ENCODE measurements at regions not wholly inside any gene's neighbourhood (a gene's known extent, or its start where the extent isn't known, plus 50 kb on each side); places are given as distances from the start of the nearest gene placed in this dataset.

DNA sequence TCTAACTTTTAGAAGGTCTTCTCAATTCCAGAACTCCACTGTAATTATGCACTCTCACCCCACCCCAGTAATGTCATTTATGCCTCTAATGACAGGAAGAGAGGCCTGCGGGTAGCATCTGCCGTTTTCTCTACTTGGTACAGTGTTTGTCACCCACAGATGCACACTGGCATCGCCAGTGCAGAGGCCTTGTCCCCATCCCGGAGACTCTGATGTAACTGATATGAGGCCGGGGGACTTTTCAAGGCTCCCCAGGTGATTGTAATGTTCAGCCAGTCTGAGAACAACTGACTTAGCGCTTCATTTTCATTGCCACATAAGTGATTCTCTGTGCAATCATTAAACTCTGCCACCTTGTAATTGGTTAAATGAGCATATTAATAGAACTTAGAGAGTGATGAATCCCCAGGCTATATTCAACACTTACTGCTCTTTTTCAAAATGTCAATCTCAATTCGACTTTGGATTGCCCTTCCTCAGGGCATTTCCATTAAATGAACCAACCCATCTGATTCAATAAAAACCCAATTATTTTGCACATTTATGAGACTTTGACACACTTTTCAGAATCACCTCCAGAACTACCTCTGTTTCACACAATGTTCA lies 113.2 kb downstream of the HERPUD2 start:
- DNase-seq (ENCODE audit: low spot score) = no peak
- intact Hi-C loops (cut with DNase I) = no loop called here

DNA sequence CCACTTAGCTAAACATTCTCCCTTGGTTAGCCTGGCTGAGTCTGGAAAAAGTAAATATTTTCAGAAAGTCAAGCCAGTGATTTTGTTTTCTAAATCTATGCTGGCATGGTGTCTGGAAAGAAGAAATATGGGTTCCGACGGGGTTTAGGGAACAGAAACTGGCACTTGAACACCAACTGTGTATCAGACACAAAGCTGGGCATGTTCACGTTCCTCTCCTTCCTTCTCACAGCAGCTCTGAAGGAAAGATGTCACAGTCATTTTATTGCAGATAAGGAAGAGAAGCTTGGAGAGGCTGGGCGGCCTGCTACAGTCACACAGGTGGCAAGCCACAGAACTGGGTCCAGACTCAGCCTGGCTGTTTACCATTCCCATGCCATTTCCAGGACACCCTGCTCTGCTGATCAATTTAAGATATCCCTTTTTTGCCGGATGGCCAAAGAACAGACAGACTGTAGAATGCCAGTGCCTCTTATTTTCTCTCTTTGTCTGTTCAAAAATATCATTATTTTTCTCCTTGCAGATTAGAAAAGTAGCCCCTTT lies 118.8 kb downstream of the HERPUD2 start:
- intact Hi-C loops (cut with DNase I) = no loop called here
- no peak for DNase-seq (ENCODE audit: low spot score)

DNA sequence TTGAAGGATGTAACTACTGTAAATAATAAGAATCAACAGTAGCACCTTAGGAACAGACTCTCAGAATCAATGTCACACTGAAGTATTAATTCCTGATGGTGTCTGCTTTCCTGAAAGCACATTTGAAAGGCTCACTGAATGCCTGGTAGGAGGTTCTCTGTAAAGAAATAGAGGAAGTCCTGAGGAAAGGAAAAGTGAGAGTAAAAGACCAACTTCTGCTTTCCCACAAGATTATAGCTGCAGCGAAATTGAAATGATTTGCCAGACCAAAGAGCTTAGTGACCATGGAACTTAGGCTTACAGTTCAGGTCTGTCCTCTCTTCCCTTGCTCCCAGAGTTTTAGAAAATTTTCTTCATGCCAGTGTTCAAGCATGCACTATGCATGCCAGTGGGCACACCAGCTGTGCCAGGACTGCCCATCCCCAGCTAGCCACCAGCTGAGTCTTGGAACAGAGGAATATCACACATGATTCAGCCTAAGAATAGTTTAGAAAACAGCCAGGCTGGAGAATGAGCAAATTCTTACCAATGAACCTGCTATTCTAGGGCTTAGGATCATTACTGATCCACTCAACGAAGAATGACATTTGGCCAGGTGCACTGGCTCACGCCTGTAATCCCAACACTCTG lies 123.2 kb downstream of the HERPUD2 start:
- intact Hi-C loops (cut with DNase I) = no loop called here
- no peak for DNase-seq (ENCODE audit: low spot score)

DNA sequence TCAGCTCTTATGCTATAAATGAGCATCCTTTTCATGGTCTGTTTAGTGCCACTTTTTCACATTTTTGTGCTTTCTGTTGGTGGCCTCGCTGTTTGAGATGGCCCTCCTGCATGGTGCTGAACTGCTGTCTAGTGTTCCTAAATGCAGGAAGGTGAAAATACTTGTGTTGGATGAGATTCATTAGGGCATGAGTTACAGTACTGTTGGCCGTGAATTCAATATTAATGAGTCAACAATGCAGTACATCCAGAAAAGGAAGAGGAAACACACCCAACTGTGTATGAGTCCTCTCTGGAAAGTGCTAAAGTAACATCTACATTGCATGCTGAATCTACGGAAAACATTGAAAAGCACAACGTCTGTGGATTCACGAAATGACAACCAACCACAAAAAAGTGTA lies 124.0 kb downstream of the HERPUD2 start:
- intact Hi-C loops (cut with DNase I) = no loop called here

DNA sequence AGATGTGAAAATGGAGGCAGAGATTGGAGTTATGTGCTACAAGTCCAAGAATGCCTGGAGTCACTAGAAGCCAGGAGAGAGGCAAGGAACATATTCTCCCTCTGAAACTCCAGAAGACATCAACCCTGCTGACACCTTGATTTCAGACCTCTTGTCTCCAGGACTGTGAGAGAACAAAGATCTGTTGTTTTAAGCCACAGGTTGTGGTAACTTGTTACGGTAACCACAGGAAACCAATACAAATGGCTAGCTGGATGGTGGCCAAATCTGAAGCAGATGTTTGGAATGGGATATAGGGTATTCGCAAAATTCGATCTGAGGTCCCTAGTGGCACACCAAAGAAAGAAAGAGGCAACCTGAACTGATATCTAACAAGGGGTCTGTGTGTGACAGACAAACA lies 129.0 kb downstream of the HERPUD2 start:
- intact Hi-C loops (cut with DNase I) = no loop called here

More for the DNA sequence above, 124.0 kb downstream of the HERPUD2 start:
- DNase-seq (ENCODE audit: low spot score) = no peak

DNA sequence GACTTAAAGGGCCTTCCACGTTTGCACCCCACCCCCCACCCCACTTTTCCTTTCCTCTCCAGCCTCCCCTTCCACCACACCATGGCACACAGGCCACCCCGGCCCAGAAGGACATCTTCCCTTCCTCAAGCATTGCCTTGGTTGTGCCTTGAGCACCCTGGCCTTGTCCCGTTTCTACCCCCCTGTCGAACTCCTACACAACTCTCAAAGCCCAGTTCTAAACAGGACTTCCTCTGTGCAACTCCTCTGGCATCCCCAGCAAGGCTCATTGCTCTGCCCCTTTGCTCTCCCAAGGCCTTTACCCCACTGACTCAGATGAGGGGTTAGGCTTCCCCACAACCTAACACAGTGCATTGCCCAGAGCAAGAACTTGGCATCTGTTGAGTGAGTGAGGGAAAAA lies 136.1 kb downstream of the HERPUD2 start:
- no peak for DNase-seq (ENCODE audit: low spot score)
- intact Hi-C loops (cut with DNase I) = no loop called here

More for the DNA sequence above, 129.0 kb downstream of the HERPUD2 start:
- DNase-seq (ENCODE audit: low spot score) = no peak

DNA sequence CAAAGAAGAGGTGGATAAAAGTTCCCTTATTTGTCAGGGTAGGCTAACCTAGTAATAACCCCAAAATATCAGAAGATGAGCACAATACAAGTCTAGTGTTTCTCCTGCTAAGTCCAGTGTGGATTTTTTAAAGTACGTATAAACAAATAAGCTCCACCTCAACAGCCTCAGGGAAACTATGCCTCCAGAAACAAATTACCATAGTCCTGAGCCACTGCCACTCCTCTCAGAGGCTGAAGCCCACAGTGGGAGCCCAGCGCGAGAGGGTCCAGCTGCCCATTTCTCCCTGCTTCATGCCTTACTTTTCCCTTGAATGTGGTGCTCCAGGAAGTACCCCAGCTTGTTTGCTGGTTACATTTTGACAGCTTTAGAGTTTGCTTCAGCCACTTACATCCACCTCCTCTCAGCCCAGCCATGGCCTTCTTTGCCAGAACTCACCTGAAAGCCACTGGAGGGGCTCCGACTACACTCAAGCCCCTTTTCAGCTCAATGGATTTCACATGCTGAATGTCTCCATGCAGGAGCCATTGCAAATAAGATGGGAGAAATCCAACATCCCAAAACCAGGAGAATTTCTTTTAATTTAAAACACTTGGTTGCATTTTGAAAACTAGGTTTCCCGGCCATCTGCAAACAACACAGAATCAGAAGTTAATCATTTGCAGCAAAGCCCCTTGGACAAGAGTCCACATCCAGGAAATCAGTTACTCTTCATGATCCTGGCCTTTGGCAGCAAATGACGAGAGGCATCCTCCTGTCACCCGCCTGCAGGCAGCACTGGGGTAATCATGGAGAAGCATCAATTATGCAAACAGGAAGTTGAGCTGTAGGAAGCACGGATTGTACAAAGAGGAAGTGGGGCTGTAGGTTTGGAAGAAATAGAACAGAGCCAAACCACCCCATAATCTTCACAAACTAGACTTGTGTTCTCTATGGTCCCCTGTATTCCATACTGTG lies 138.1 kb downstream of the HERPUD2 start:
- intact Hi-C loops (cut with DNase I) = no loop called here
- DNase-seq (ENCODE audit: low spot score) = no peak

DNA sequence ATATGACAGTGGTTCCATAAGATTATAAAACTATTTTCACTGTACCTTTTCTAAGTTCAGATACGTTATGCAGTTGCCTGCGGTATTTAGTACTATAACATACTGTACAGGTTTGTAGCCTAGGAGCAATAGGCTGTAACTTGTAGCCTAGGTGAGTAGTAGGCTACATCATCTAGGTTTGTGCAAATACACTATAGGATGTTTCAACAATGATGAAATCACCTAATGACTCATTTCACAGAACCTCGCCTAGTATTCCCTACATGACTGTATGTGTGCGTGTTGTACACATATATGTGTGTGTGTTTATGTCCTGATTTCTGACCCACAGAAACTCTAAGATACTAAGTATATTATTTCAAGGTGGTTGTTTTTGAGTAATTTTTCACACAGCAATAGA lies 139.0 kb downstream of the HERPUD2 start:
- intact Hi-C loops (cut with DNase I) = no loop called here
- no peak for DNase-seq (ENCODE audit: low spot score)

DNA sequence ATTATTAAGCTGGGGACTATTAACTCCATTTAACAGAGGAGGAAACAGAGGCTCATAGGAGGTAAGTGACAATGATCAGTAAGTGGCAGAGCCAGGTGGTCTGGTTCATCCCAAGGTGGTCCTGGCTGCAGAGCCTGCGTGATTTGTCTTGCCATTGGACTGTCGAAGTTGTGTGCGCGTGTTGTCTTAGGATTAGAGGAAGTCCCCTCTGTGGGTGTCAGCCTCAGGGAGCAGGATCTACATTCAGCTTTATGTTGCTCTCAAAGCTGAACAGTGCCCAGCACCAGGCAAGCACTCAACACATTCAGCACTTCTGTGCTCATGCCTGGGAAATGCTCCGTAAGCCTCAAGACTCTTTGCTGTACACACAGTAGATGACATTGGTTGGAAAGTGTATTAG lies 139.5 kb downstream of the HERPUD2 start:
- intact Hi-C loops (cut with DNase I) = no loop called here
- DNase-seq (ENCODE audit: low spot score) = no peak

DNA sequence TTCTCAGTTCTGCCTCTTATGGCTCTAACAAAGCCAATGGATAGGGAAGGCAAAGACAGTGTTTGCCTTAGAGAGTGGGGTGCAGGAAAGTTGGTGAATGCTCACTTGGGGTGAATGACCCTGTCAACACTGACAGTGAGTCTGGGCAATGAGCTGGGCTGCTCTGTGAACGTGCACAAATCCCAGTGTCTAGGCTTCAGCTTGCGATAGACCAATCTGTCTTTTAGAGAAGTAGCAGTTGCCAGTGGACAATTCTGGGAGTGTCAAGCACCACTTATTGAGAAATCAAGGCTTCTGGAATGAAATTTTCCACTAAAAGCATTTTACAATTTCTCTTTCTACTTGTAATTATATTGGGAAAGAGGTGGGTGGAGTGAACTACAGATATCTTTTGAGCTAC lies 141.4 kb downstream of the HERPUD2 start:
- intact Hi-C loops (cut with DNase I) = no loop called here
- no peak for DNase-seq (ENCODE audit: low spot score)

DNA sequence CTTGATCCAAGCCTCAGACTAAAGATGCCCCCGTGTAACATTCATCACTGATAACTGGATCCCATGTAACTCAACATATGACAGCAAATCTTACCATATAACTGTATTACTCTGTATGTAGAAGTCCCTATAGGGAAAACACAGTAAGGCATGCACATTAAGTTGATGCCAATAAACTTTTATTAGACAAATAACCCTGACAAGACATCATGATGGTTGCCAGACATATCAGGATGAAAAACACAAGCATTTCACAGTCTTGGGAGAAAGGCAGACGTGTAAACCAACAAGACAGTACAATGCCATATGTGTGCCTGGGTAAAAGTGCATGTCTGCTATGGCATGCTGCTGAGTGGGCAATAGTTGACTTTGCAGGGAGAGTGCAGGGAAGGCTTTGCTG lies 142.2 kb downstream of the HERPUD2 start:
- DNase-seq (ENCODE audit: low spot score) = no peak
- intact Hi-C loops (cut with DNase I) = no loop called here

DNA sequence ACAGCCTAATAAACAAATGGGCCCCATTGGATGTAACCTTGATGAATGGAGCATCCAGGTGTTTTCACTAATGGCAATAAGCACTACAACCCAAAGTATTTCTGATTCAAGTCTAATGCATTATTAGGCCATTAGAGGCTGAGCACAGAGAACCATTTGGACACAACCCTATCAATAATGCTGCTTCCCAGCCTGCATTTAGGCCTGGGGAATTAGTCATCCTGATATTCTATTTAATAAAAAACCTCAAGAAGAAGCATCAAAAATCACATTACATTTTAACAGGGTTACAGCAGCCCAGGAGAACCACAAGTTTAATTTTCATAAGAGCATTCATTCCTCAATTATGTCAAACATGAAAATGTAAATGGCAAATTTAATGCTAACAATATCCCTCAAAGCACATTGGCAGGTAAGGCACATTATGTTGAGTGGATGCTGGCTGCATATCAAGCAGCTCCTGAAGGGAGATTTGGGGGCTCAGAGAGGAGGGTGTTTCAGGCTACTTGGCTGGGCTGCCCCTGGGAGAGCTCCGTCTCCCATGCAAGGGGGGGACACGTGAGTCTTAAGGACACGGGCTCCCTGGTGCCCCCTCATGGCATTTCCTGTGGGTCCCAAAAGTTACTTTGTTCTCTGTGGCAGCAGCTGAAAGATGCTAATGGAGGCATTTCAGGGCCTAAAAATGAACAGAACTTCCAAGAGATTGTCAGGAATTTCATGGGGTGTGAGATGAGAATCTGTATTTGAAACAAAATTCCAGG lies 143.4 kb downstream of the HERPUD2 start:
- DNase-seq (ENCODE audit: low spot score) = no peak
- intact Hi-C loops (cut with DNase I) = no loop called here

DNA sequence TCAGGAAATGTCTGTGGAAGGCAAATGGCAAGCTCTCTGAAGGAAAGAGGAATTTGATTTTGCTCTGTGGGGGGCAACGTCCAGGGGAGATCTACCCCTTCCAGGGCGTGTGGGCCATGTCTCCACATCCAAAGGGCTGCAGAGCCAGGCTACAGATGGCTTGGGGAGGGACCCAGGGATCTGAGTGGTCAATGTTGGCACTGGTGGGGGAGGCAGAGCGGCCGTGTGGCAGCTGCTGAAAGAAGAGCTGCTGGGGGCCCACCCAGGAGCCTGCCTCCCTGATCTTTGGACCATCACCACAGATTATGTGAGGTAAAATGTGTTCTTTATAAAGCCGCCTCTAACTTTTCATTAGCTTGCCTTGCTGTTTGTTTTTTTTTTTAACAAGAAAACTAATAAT lies 144.1 kb downstream of the HERPUD2 start:
- DNase-seq (ENCODE audit: low spot score) = no peak
- intact Hi-C loops (cut with DNase I) = no loop called here

DNA sequence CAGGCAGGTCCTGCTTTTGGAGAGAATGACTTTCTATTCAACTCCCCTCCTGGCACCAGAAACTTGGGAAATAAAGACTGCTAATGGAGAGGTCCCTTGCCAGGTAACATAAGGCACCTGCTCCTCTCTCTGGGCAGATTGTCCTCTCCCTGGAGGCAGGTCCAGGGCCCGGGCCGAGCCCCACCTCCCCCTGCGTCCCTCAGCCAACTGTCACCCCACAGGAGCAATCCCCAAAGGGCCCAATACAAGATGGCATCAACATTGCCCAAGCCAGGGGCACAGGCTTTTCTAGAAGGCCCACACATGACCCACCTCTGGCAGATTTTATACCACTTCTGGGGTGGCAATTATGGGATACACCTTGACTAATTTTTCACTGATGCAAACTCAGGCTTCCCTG lies 145.2 kb downstream of the HERPUD2 start:
- DNase-seq (ENCODE audit: low spot score) = no peak
- intact Hi-C loops (cut with DNase I) = no loop called here

DNA sequence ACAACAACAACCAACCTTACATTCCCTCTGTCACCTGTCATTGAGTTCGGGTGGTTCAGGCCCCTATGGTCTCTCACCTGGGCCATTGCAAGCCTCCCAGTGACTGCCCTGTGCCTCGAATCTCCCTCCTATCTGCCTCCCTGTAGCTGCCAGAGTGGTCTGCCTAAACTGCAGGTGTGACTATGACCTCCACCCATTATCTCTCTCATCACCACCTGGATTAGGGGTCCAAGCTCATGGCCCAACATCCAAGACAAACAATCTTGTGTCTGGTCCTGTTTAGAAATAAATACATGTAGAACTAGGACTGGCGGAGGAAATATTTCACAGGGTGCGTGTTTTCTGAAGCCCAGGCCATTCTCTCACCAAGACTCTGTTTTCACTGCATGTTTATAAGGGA lies 146.6 kb downstream of the HERPUD2 start:
- DNase-seq (ENCODE audit: low spot score) = no peak
- intact Hi-C loops (cut with DNase I) = no loop called here

DNA sequence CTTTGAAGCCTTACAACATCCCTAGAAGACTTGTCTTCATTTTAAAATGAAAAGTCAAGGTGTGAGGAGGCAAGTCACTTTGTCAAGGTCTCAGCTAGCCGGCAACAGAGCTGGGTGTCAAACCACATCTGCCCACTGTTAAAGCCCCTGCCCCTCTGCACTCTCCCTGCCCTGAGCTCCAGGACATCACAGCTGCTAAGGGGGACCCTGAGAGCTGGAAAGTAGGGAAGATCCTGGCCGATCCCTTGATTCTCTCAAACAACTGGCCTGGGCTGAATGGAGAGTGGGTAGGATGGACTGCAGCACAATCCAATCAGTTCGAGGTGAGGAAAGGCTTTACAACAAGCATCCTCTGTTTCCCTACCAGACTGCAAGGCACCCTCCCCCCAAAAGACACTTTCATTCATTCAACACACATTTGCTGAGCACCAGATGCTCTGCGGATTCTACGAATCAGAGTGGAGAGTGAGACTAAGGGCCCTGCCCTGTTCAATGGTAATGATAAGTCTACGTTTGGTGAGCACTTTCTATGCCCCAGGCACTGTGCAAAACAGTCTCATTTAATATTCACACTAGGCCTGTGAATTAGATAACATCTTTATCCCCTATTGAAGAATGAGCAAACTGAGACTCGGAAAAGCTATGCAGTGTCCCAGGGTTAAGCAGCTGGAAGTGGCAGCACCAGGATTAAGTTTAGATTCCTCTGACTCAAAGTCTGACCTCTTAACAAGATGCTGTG lies 148.1 kb downstream of the HERPUD2 start:
- DNase-seq (ENCODE audit: low spot score) = no peak
- intact Hi-C loops (cut with DNase I) = no loop called here

DNA sequence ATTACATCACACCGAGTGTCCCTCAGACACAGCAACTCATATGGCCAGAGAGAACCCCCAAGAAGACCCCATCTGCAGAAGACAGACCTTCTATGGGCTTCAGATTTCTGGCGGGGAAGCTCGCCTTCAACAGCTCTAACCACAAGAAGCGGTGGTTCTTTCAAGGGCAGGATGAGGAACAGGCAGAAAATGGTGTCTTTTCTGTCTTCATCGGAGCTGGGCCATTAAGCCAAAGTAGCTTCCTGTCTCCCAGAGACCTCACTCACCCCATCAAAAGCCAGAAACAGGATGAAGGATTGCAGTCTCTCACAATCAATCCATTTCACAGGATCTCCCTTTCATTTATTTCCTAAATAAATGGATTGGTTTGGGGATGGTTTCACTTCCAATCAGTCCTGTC lies 149.1 kb downstream of the HERPUD2 start:
- no peak for DNase-seq (ENCODE audit: low spot score)
- intact Hi-C loops (cut with DNase I) = no loop called here

DNA sequence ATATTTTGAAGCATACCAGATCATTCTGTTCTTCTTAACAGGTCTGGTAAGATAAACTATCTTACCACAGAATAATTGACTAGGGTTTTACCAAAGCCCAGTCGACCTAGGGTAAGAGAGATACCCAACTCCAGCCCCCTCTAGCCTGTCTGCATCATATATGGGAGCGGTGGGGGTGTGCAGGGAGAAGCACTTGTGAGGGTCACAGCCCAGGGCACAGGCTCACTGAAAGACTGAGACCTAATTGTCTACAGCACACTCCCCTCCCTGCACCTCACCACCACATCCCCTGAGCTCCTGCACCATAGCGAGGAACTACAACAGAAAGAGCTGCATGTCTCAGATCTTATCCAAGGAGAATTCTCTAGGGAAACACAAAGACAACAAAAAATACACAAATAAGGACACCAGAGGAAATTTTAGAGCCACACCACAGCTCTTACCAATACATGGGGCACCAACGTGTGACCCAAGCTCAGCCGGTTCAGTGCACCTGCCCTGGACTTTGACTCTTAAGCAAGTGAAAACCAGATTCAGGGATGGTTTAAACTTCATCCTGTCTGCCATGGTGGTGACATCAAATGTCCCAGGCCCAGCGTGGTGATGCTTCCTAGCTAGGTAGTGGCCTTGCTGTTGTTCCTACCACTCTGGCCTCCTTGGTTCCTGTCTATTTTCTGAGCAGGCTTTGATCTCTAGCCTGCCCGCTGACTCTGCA lies 150.8 kb downstream of the HERPUD2 start:
- intact Hi-C loops (cut with DNase I) = no loop called here

More for the DNA sequence above, 150.8 kb downstream of the HERPUD2 start:
- no peak for DNase-seq (ENCODE audit: low spot score)

All from posterior vena cava (tissue), 2 donors.